LNCaP clone FGC (cell line): ENCODE measurements at regions not wholly inside any gene's neighbourhood (a gene's known extent, or its start where the extent isn't known, plus 50 kb on each side); places are given as distances from the start of the nearest gene placed in this dataset.

Source experiments
- DNase-seq: peaks from one replicate; pipeline ENCODE4 v3.0.0-alpha.2; 2011; ENCODE audit warnings: low read depth
- H3K4me3 ChIP-seq: 2 replicates; pipeline ENCODE4 v1.5.1; 2011; ENCODE audit warnings: mild to moderate bottlenecking, low read depth, low read length, control low read depth
- CTCF ChIP-seq: IDR thresholded peaks from 2 replicates; pipeline ENCODE4 v1.5.1; 2012; ENCODE audit warnings: mild to moderate bottlenecking; ENCODE audit not compliant: control insufficient read depth, insufficient read depth; ENCODE audit errors: extremely low read depth

GRCh38 chr4:19386786-19387185, 864.9 kb upstream of the SLIT2 start:
- DNase-seq = no peak
- H3K4me3 ChIP-seq = no peak overlapping the region
- no peak for TF ChIP-seq CTCF

DNA sequence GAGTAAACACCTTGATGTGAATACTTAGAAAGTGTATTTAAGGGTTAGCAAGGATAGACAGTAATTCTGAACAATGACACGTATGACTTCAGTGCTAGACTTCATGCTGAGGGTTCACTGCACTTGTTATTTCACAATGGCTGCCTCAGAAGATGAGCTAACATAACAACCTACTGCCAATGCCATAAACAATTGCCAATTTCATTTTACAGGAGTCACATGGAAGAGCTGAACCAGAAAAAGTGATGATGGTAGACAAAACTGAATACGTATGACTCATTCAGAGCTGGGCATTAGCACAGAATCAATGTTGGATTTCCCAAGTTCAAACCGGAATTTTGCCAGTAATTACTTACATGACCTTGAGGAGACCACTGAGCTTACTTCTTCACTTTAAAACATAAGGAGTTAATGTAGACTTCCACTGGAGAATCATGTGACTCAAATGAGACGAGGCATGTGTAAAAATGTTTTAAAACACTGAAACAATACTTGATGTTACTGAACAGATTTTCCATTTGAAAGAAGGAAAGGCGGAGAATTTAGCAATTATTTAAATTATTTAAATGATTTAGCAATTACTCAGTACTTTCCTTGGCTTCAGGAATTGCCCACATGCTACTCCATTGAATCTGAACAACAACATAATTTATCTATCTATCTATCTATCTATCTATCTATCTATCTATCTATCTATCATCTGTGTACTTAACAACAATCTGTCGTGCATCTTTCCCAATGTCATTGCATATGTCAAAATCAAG, 868.5 kb upstream of the SLIT2 start:
- TF ChIP-seq CTCF = no peak
- DNase-seq = no peak
- no peak overlapping the region for H3K4me3 ChIP-seq

DNA sequence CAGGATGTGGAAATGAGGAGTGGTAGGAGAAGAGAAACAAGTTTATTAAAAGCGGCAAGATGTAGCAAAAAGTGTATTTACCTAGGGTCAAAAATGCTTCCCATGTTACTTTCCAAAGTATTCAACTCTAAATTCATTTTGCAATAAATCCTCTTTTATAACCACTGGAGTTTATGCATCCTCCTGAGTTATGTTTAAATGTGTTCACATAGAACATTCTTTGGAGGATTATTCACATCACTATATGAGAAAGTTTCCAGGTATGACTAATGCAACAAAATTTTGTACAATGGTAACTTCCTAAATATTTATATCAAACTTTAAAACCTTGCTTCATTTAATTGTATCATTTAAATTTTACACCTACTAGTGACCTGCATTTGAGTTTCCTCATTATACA, 870.6 kb upstream of the SLIT2 start:
- H3K4me3 ChIP-seq = no peak overlapping the region
- no peak for DNase-seq

DNA sequence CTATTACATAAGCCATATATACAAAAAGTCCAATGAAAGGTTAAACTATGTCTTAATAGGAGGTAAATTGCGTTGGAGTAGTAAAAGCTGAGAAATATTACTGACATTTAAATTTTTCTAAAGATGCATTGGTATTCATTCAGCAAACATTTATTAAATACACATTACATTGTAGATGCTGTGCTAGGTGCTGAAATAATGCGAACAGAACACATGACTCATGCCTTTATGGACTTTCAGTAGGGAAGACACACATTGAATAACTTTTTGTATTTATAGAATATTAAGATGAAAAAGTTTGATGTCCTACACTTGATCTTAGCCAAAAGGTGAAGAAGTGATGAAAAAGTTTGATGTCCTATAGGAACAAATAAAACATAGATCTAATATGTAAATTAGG, 871.1 kb upstream of the SLIT2 start:
- no peak for DNase-seq
- TF ChIP-seq CTCF = no peak

More for the DNA sequence above, 870.6 kb upstream of the SLIT2 start:
- TF ChIP-seq CTCF = no peak

DNA sequence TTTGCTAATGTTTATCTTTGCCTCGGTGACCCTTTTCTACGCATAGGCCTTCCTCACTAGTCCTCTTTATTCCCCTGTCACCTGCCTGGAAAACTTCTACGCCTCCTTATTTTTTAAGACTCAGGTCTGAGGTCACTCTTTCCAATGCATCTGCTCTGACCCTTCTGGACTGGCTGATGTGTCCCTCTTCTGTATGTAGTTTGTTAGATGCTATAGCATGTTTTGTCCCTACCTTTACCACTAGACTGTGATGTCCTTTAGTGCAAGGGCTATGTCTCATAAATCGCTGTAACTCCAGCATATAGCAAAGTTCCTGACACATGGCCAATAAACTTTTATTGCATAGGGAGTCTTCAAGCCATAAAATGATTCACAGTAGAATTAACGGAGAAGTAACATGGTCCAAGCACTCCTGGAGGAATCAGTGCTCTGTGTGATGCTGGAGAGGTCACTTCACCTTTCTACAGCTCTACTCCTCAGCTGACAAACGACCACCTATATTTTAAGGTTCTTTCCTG, 872.5 kb upstream of the SLIT2 start:
- H3K4me3 ChIP-seq = no peak overlapping the region
- TF ChIP-seq CTCF = no peak
- DNase-seq = no peak

More for the DNA sequence above, 871.1 kb upstream of the SLIT2 start:
- no peak overlapping the region for H3K4me3 ChIP-seq

DNA sequence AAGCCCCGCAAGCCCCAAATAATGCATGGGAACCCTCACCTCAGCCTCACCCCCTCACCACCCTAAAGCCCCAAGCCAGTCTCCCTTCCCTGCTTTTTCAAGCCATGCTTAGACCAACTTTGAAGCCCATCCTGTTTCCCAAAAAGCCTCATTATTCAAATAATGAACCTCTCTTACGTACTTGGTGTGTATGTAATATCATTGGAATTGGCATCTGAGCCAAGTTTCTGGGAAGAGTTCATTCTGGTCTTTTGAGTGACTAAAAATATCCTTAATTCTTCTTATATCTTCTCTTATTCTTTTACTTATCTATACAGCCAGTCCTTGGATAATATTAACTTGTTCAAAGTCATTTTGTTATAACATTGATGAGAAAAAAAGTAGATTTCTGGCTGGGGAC, 875.8 kb upstream of the SLIT2 start:
- TF ChIP-seq CTCF = no peak
- H3K4me3 ChIP-seq = no peak overlapping the region
- no peak for DNase-seq

GRCh38 chr4:19375136-19375804, 876.4 kb upstream of the SLIT2 start:
- H3K4me3 ChIP-seq = no peak overlapping the region
- no peak for DNase-seq
- TF ChIP-seq CTCF = no peak
